ENCODE measurements at regions not wholly inside any gene's neighbourhood (a gene's known extent, or its start where the extent isn't known, plus 50 kb on each side); places are given as distances from the start of the nearest gene placed in this dataset.

- H3K4me3 ChIP-seq (replicated peaks in 1 of 2; ENCODE audit: low read depth in 2 of 2, low read length in 2 of 2), result no peak overlapping the region
Observed at GRCh38 chr4:98741952-98742351, 83.5 kb upstream of the TSPAN5 start.

GRCh38 chr4:98739751-98740150, 81.3 kb upstream of the TSPAN5 start:
- H3K4me3 ChIP-seq (replicated peaks in 1 of 2; ENCODE audit: low read depth in 2 of 2, low read length in 2 of 2), result no peak overlapping the region
- no peak for DNase-seq (ENCODE audit: low read depth in 2 of 2)
- TF ChIP-seq CTCF (IDR thresholded peaks at IDR 0.05; ENCODE audit: low read depth, low read length), result no peak

More at GRCh38 chr4:98741952-98742351, 83.5 kb upstream of the TSPAN5 start:
- DNase-seq (ENCODE audit: low read depth in 2 of 2), result no peak
- no peak for TF ChIP-seq CTCF (IDR thresholded peaks at IDR 0.05; ENCODE audit: low read depth, low read length)

GRCh38 chr4:98733601-98734000, 75.2 kb upstream of the TSPAN5 start:
- no peak for TF ChIP-seq CTCF (IDR thresholded peaks at IDR 0.05; ENCODE audit: low read depth, low read length)
- no peak for DNase-seq (ENCODE audit: low read depth in 2 of 2)
- no peak overlapping the region for H3K4me3 ChIP-seq (replicated peaks in 1 of 2; ENCODE audit: low read depth in 2 of 2, low read length in 2 of 2)

- DNase-seq (ENCODE audit: low read depth in 2 of 2), result no peak
- no peak for TF ChIP-seq CTCF (IDR thresholded peaks at IDR 0.05; ENCODE audit: low read depth, low read length)
- H3K4me3 ChIP-seq (replicated peaks in 1 of 2; ENCODE audit: low read depth in 2 of 2, low read length in 2 of 2), result no peak overlapping the region
Observed at GRCh38 chr4:98728871-98729270, 70.5 kb upstream of the TSPAN5 start.

GRCh38 chr4:98728433-98728832, 70.0 kb upstream of the TSPAN5 start:
- H3K4me3 ChIP-seq (replicated peaks in 1 of 2; ENCODE audit: low read depth in 2 of 2, low read length in 2 of 2), result no peak overlapping the region
- no peak for TF ChIP-seq CTCF (IDR thresholded peaks at IDR 0.05; ENCODE audit: low read depth, low read length)
- DNase-seq (ENCODE audit: low read depth in 2 of 2), result peak; percentile 48 to 80

GRCh38 chr4:98722000-98722399, 63.6 kb upstream of the TSPAN5 start:
- no peak for TF ChIP-seq CTCF (IDR thresholded peaks at IDR 0.05; ENCODE audit: low read depth, low read length)
- DNase-seq (ENCODE audit: low read depth in 2 of 2), result no peak
- no peak overlapping the region for H3K4me3 ChIP-seq (replicated peaks in 1 of 2; ENCODE audit: low read depth in 2 of 2, low read length in 2 of 2)

- no peak for TF ChIP-seq CTCF (IDR thresholded peaks at IDR 0.05; ENCODE audit: low read depth, low read length)
- no peak overlapping the region for H3K4me3 ChIP-seq (replicated peaks in 1 of 2; ENCODE audit: low read depth in 2 of 2, low read length in 2 of 2)
- peak in 1 of 2 donors; percentile 51 for DNase-seq (ENCODE audit: low read depth in 2 of 2)
Observed at GRCh38 chr4:98720871-98721480, 62.6 kb upstream of the TSPAN5 start.

Data from cardiac fibroblast (primary cell).